GM23338 (cell line): ENCODE measurements at regions not wholly inside any gene's neighbourhood (a gene's known extent, or its start where the extent isn't known, plus 50 kb on each side); places are given as distances from the start of the nearest gene placed in this dataset.

Source experiments
- ATAC-seq: fragments of 200-7000 bp; cut with Tn5 transposase; 3 replicates; pipeline ENCODE4 v1.9.1; 2020
- DNase-seq: peaks from one replicate; pipeline ENCODE4 v3.0.0-alpha.2; 2015; ENCODE audit warnings: low spot score
- H2AFZ ChIP-seq: fragments of 200-600 bp; sonication (generic); 2 replicates; pipeline ENCODE4 v1.8.0; 2016; ENCODE audit warnings: antibody characterized with exemption, mild to moderate bottlenecking, moderate library complexity
- H3F3A ChIP-seq: fragments of 200-600 bp; sonication (generic); replicated peaks from 2 replicates; pipeline ENCODE4 v1.8.0; 2017; ENCODE audit warnings: antibody characterized with exemption, mixed run types, low read depth
- H3K27ac ChIP-seq: fragments of 200-600 bp; sonication (generic); 2 replicates; pipeline ENCODE4 v1.6.1; 2016; ENCODE audit warnings: low read depth
- H3K27me3 ChIP-seq: fragments of 200-600 bp; sonication (generic); 2 replicates; pipeline ENCODE4 v1.8.0; 2016; ENCODE audit warnings: mild to moderate bottlenecking, mixed run types, moderate library complexity; ENCODE audit not compliant: insufficient read depth
- H3K36me3 ChIP-seq: fragments of 200-600 bp; sonication (generic); 2 replicates; pipeline ENCODE4 v1.8.0; 2016; ENCODE audit warnings: mild to moderate bottlenecking; ENCODE audit not compliant: insufficient read depth
- H3K4me1 ChIP-seq: fragments of 200-600 bp; sonication (generic); 2 replicates; pipeline ENCODE4 v1.8.0; 2016; ENCODE audit warnings: mild to moderate bottlenecking, moderate library complexity; ENCODE audit not compliant: insufficient read depth
- H3K4me2 ChIP-seq: fragments of 200-600 bp; sonication (generic); 2 replicates; pipeline ENCODE4 v1.7.1; 2017; ENCODE audit warnings: mixed run types
- H3K4me3 ChIP-seq: fragments of 200-600 bp; sonication (generic); 2 replicates; pipeline ENCODE4 v1.6.1; 2016; ENCODE audit warnings: mixed run types
- H3K79me2 ChIP-seq: fragments of 200-600 bp; sonication (generic); replicated peaks from 2 replicates; pipeline ENCODE4 v1.8.0; 2017; ENCODE audit warnings: mild to moderate bottlenecking; ENCODE audit not compliant: insufficient read depth
- H3K9me2 ChIP-seq: fragments of 200-600 bp; sonication (generic); 2 replicates; pipeline ENCODE4 v1.8.0; 2017; ENCODE audit not compliant: insufficient read depth
- H4K20me1 ChIP-seq: fragments of 200-600 bp; sonication (generic); replicated peaks from 2 replicates; pipeline ENCODE4 v1.8.0; 2017; ENCODE audit warnings: mild to moderate bottlenecking; ENCODE audit not compliant: insufficient read depth
- H3K27ac Mint-ChIP-seq: 2 replicates; pipeline ENCODE4 v1.8.0; 2020; ENCODE audit warnings: inconsistent platforms, mild to moderate bottlenecking, moderate library complexity, mixed read lengths
- H3K27me3 Mint-ChIP-seq: 3 replicates; pipeline ENCODE4 v1.8.0; 2022; ENCODE audit warnings: low read depth, mild to moderate bottlenecking, moderate library complexity, mixed read lengths, inconsistent platforms; ENCODE audit not compliant: insufficient read depth, poor library complexity
- H3K36me3 Mint-ChIP-seq: 3 replicates; pipeline ENCODE4 v1.8.0; 2021; ENCODE audit warnings: low read depth, mild to moderate bottlenecking, inconsistent platforms, moderate library complexity, mixed read lengths
- H3K4me1 Mint-ChIP-seq: 3 replicates; pipeline ENCODE4 v1.8.0; 2020; ENCODE audit warnings: mild to moderate bottlenecking, inconsistent platforms, mixed read lengths
- H3K4me3 Mint-ChIP-seq: 3 replicates; pipeline ENCODE4 v1.8.0; 2021; ENCODE audit warnings: moderate library complexity, mild to moderate bottlenecking, inconsistent platforms, mixed read lengths
- H3K9me3 Mint-ChIP-seq: 3 replicates; pipeline ENCODE4 v1.8.0; 2020; ENCODE audit warnings: moderate library complexity, mild to moderate bottlenecking, inconsistent platforms, mixed read lengths
- CREB1 ChIP-seq: fragments of 250-450 bp; sonication (Bioruptor Pico); IDR thresholded peaks from 2 replicates; pipeline ENCODE4 v1.5.0; 2020; ENCODE audit warnings: low read depth, mild to moderate bottlenecking, moderate library complexity
- EZH2phosphoT487 ChIP-seq: fragments of 200-600 bp; sonication (generic); IDR thresholded peaks from one replicate; pipeline ENCODE4 v1.8.1; 2018; ENCODE audit warnings: antibody characterized with exemption; ENCODE audit not compliant: unreplicated experiment
- JUNB ChIP-seq: IDR thresholded peaks from one replicate; pipeline ENCODE4 v1.6.1; 2016; ENCODE audit warnings: antibody characterized with exemption; ENCODE audit not compliant: unreplicated experiment
- POLR2AphosphoS5 ChIP-seq: IDR thresholded peaks from 2 replicates; pipeline ENCODE4 v1.6.1; 2016; ENCODE audit warnings: antibody characterized with exemption, low read depth
- ZNF331 ChIP-seq: fragments of 250-450 bp; sonication (Bioruptor Pico); IDR thresholded peaks from 2 replicates; pipeline ENCODE4 v1.5.0; 2020; ENCODE audit warnings: low read depth, mild to moderate bottlenecking, moderate library complexity
- ZNF462 ChIP-seq: fragments of 250-450 bp; sonication (Bioruptor Pico); IDR thresholded peaks from 2 replicates; pipeline ENCODE4 v1.5.0; 2020; ENCODE audit warnings: mild to moderate bottlenecking, moderate library complexity
- TF ChIP-seq, protein P1 (sequence below), 2 experiments: fragments of 200-600 bp in 1 of 2; sonication (generic) in 1 of 2; conservative IDR thresholded peaks; 2 replicates each; pipeline versions ENCODE4 v1.5.1 to v1.6.1; 2016 to 2017; ENCODE audit warnings: antibody characterized with exemption in 2 of 2, low read depth in 2 of 2, mild to moderate bottlenecking in 2 of 2, moderate library complexity in 1 of 2

DNA sequence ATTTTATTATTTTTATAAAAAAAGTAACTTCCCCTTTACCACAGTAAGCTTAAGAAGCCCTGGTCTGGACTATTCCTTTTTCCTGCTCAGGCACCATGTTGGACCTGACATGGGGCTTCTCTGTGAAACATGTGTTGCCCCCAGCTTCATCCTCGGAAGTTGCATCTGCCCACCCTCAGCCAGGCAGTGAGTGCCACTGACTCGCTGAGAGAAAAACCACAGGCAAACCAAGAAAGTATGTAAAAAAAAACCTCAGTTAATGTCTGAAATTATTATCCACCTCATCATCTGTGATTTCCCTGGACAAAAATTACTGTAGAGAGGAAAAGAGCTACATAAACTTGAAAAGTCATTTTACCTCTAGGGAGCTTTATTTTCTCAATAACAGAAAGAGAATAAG lies 109.9 kb upstream of the MCHR2 start (continued):
- TF ChIP-seq ZNF462 (CRISPR knock-in tag): no peak
- TF ChIP-seq EZH2phosphoT487: no peak
- no peak for TF ChIP-seq ZNF331
- TF ChIP-seq, protein P1, sequence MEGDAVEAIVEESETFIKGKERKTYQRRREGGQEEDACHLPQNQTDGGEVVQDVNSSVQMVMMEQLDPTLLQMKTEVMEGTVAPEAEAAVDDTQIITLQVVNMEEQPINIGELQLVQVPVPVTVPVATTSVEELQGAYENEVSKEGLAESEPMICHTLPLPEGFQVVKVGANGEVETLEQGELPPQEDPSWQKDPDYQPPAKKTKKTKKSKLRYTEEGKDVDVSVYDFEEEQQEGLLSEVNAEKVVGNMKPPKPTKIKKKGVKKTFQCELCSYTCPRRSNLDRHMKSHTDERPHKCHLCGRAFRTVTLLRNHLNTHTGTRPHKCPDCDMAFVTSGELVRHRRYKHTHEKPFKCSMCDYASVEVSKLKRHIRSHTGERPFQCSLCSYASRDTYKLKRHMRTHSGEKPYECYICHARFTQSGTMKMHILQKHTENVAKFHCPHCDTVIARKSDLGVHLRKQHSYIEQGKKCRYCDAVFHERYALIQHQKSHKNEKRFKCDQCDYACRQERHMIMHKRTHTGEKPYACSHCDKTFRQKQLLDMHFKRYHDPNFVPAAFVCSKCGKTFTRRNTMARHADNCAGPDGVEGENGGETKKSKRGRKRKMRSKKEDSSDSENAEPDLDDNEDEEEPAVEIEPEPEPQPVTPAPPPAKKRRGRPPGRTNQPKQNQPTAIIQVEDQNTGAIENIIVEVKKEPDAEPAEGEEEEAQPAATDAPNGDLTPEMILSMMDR (conservative IDR thresholded peaks at IDR 0.05; ENCODE audit: low read depth in 2 of 2): no peak
- no peak for TF ChIP-seq POLR2AphosphoS5

DNA sequence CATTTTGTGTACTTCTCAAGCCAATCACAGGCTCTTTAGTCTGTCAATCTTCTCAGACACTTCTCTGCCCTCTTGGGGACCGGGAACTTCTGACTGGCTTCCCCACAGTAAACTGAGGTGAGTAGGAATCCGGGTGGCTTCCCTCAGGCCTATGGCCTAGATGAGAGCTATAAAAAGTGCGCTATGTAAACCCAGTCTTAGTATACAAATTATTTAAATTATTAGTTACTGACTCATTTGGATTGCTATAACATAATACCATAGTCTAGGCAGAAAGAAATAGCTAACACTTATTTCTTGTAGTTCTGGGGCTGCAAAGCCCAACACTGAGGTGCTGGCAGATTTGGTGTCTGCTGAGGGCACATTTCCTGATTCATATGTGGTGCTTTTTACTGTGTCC lies 109.2 kb upstream of the MCHR2 start:
- peaks cover 3% of the 10 kb centered on the region for H3K27me3 Mint-ChIP-seq
- no peak overlapping the region for H3K27ac Mint-ChIP-seq
- Histone ChIP-seq H3K27ac (no peak overlapping the region), H3K4me1 (no peaks in the 10 kb centered on the region), H3K79me2 (no peaks in the 10 kb centered on the region), H3K4me2 (no peak overlapping the region), H3F3A (no peaks in the 10 kb centered on the region), H3K9me2 (no peaks in the 10 kb centered on the region), H3K36me3 (no peaks in the 10 kb centered on the region), H3K27me3 (no peaks in the 10 kb centered on the region), H3K4me3 (no peak overlapping the region), H2AFZ (no peak overlapping the region), H4K20me1 (no peaks in the 10 kb centered on the region)
- no peak for ATAC-seq
- no peaks in the 10 kb centered on the region for H3K9me3 Mint-ChIP-seq
- no peaks in the 10 kb centered on the region for H3K36me3 Mint-ChIP-seq
- no peak for DNase-seq
- peaks cover 9% of the 10 kb centered on the region for H3K4me1 Mint-ChIP-seq
- H3K4me3 Mint-ChIP-seq: no peak overlapping the region
- no peak for TF ChIP-seq EZH2phosphoT487
- TF ChIP-seq, protein P1 (conservative IDR thresholded peaks at IDR 0.05; ENCODE audit: low read depth in 2 of 2): no peak
- no peak for TF ChIP-seq JUNB
- no peak for TF ChIP-seq CREB1 (CRISPR knock-in tag)
- TF ChIP-seq ZNF331: no peak
